ENCODE measurements at regions not wholly inside any gene's neighbourhood (a gene's known extent, or its start where the extent isn't known, plus 50 kb on each side); places are given as distances from the start of the nearest gene placed in this dataset.

DNA sequence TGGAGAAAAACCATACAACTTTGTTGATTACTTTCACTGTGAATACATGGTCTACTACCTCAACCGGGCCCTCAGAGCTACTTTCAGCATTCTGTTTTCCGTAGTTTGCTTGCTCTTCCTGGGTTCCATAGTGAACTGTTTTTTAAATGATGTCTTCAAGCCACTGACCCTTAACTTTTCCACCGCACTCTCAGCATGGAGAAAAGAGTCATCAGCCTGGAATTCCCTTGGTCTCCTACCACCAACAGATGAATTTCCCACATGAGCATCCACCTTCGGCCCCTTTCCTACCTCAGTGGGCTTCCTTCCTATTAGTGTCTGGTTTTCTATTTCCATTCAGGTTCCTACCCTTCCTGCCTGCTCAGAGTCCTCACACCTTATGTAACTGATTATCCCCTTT lies 135.9 kb upstream of the ADAMTSL1 start:
- no peaks in the 10 kb centered on the region for H3K36me3 Mint-ChIP-seq (ENCODE audit: low read depth)
- no peaks in the 10 kb centered on the region for H3K27me3 Mint-ChIP-seq (ENCODE audit: low read depth)
- peaks cover 7% of the 10 kb centered on the region for H3K4me1 Mint-ChIP-seq (ENCODE audit: low read depth)
- no peak overlapping the region for H3K27ac Mint-ChIP-seq (ENCODE audit: unreplicated experiment)
- H3K9me3 Mint-ChIP-seq (ENCODE audit: low read depth), result peaks cover 19% of the 10 kb centered on the region
- DNase-seq (ENCODE audit: low spot score), result no peak
- no peak overlapping the region for H3K4me3 Mint-ChIP-seq (ENCODE audit: unreplicated experiment)
- TF ChIP-seq, protein P1, sequence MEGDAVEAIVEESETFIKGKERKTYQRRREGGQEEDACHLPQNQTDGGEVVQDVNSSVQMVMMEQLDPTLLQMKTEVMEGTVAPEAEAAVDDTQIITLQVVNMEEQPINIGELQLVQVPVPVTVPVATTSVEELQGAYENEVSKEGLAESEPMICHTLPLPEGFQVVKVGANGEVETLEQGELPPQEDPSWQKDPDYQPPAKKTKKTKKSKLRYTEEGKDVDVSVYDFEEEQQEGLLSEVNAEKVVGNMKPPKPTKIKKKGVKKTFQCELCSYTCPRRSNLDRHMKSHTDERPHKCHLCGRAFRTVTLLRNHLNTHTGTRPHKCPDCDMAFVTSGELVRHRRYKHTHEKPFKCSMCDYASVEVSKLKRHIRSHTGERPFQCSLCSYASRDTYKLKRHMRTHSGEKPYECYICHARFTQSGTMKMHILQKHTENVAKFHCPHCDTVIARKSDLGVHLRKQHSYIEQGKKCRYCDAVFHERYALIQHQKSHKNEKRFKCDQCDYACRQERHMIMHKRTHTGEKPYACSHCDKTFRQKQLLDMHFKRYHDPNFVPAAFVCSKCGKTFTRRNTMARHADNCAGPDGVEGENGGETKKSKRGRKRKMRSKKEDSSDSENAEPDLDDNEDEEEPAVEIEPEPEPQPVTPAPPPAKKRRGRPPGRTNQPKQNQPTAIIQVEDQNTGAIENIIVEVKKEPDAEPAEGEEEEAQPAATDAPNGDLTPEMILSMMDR (IDR thresholded peaks at IDR 0.05), result no peak

DNA sequence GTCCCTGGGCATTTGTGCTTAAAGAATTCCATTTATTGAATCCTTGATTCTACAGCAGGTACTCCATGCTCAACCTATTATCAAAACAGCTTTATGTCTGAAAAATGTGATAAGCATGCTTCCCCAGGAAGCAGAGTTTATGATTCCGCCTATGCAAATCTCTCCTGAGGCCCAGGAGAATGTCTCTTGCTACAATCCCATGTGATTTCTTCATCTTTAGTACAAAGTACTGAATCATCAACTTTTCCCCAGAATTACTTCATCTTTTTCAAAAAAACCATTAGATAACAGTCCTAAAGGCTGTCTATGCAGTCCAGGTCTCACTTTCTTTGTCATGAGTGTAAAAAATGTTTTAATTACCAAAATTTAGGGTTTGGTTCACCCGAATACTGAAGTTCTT lies 130.2 kb upstream of the ADAMTSL1 start:
- Mint-ChIP-seq H3K27ac (ENCODE audit: unreplicated experiment) (no peak overlapping the region), H3K9me3 (ENCODE audit: low read depth) (peaks cover 15% of the 10 kb centered on the region), H3K4me1 (ENCODE audit: low read depth) (peaks cover 23% of the 10 kb centered on the region), H3K4me3 (ENCODE audit: unreplicated experiment) (no peak overlapping the region), H3K36me3 (ENCODE audit: low read depth) (no peaks in the 10 kb centered on the region), H3K27me3 (ENCODE audit: low read depth) (no peaks in the 10 kb centered on the region)
- TF ChIP-seq, protein P1 (IDR thresholded peaks at IDR 0.05), result no peak
- DNase-seq (ENCODE audit: low spot score), result no peak

DNA sequence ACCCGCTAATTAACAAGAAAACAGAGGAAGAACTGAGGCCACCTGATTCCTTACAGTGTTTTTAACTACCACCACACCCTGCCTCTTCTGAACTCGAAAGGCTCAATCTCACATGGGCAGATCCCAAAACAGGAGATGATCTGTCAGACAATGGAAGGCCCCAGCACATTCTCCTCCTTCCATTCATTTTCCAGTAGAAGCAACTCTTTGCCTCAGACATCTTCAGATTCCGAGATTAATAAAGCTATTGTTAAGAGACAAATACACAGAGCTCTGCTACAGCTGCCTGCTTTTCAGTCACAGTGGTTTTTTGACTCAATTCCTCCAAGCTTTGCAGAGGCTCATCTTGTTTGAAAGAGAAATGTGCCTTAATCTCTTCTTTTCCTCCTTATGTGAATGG lies 127.2 kb upstream of the ADAMTSL1 start:
- no peak for DNase-seq (ENCODE audit: low spot score)
- H3K9me3 Mint-ChIP-seq (ENCODE audit: low read depth), result no peaks in the 10 kb centered on the region
- H3K36me3 Mint-ChIP-seq (ENCODE audit: low read depth), result no peaks in the 10 kb centered on the region
- H3K4me3 Mint-ChIP-seq (ENCODE audit: unreplicated experiment), result no peak overlapping the region
- TF ChIP-seq, protein P1 (IDR thresholded peaks at IDR 0.05), result no peak
- peaks cover 23% of the 10 kb centered on the region for H3K4me1 Mint-ChIP-seq (ENCODE audit: low read depth)
- H3K27me3 Mint-ChIP-seq (ENCODE audit: low read depth), result peaks cover 3% of the 10 kb centered on the region
- H3K27ac Mint-ChIP-seq (ENCODE audit: unreplicated experiment), result no peak overlapping the region

DNA sequence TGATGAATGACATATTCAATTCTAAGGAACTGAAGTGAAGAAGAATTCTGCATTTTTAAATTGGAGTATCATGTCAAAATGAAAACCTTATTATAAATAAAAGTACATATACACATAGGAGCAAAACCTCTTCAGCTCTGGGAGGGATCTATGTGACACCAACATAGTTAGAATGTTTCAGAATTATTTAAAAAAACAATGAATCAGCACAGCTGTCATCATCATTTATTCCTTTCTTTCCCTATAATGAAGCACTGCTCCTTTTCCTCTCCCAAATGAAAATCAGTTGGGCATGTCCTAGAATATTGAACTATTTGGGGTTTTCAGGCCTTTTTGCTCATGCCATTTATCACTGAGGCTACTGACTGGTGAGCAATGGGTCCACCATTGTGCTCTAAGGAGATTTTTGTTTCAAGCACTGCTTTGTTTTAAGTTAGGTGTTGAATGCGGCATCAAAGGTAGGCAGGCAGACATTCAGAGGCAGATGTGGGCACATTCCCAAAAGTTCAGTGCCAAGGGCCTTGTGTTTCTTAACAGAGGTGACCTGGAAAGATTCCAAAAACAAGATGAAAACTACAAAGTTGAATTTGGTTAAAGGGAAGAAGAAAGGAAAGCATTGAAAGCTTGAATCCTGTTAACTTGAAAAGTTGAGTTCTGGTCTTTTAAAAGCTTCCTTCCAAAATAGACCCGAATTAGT lies 126.4 kb upstream of the ADAMTSL1 start:
- H3K27me3 Mint-ChIP-seq (ENCODE audit: low read depth), result peaks cover 3% of the 10 kb centered on the region
- DNase-seq (ENCODE audit: low spot score), result no peak
- peaks cover 23% of the 10 kb centered on the region for H3K4me1 Mint-ChIP-seq (ENCODE audit: low read depth)
- no peaks in the 10 kb centered on the region for H3K9me3 Mint-ChIP-seq (ENCODE audit: low read depth)
- no peaks in the 10 kb centered on the region for H3K36me3 Mint-ChIP-seq (ENCODE audit: low read depth)
- no peak overlapping the region for H3K4me3 Mint-ChIP-seq (ENCODE audit: unreplicated experiment)
- TF ChIP-seq, protein P1 (IDR thresholded peaks at IDR 0.05), result no peak
- no peak overlapping the region for H3K27ac Mint-ChIP-seq (ENCODE audit: unreplicated experiment)

DNA sequence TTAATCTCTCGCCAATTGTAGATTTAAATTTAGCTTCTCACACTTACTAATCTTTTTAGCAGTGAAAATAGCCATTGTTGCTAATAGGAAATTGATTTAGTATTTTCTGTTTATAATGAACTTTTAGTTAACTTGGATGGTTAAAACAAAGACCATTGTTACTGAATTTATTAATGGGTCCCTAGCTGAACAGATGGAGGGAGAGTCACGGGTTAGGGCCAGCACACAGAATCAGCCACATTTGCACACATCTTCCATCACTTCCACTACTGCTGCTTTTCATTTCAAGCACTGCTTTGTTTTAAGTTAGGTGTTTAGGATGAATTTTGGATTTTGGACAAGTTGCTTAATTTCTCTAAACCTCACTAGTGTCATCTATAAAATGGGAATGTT lies 125.9 kb upstream of the ADAMTSL1 start:
- Mint-ChIP-seq H3K27ac (ENCODE audit: unreplicated experiment) (no peak overlapping the region), H3K4me3 (ENCODE audit: unreplicated experiment) (no peak overlapping the region), H3K4me1 (ENCODE audit: low read depth) (peaks cover 23% of the 10 kb centered on the region), H3K9me3 (ENCODE audit: low read depth) (no peaks in the 10 kb centered on the region), H3K27me3 (ENCODE audit: low read depth) (peaks cover 3% of the 10 kb centered on the region), H3K36me3 (ENCODE audit: low read depth) (no peaks in the 10 kb centered on the region)
- TF ChIP-seq, protein P1 (IDR thresholded peaks at IDR 0.05), result no peak
- DNase-seq (ENCODE audit: low spot score), result no peak
